ENCODE measurements at regions not wholly inside any gene's neighbourhood (a gene's known extent, or its start where the extent isn't known, plus 50 kb on each side); places are given as distances from the start of the nearest gene placed in this dataset.

DNA sequence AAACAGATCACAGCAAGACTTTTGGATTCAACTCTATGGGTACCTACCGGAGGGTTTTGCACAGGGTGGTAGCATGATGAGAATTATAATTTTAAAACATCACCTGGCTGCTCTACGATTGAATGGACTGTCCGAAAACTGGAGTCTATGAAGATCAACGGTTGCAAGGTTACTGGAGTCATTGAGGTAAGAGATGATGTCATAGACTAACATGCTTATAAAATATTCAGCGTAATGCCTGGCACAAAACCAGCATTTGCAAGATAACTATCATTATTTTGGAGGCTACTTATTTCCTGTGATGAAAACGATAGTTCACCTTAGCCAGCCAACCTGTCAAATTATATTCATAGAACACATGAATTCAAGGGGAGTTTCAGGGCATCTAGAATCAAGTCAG, 580.6 kb upstream of the TBX3 start:
- TF ChIP-seq CTCF (IDR thresholded peaks at IDR 0.05; ENCODE audit: low read depth, low read length, missing input control) (no peak), ZBTB33 (IDR thresholded peaks at IDR 0.05) (no peak), YY1 (IDR thresholded peaks at IDR 0.05) (no peak), TAF1 (conservative IDR thresholded peaks at IDR 0.05) (no peak), RAD21 (IDR thresholded peaks at IDR 0.05) (no peak), REST (IDR thresholded peaks at IDR 0.05) (no peak)

Measured in liver (tissue), 3 donors.